HG03139 (cell line): ENCODE measurements at regions not wholly inside any gene's neighbourhood (a gene's known extent, or its start where the extent isn't known, plus 50 kb on each side); places are given as distances from the start of the nearest gene placed in this dataset.

Experiments
- ATAC-seq: cut with Tn5 transposase; IDR thresholded peaks from one replicate; pipeline ENCODE4 v1.9.1; 2021; ENCODE audit not compliant: unreplicated experiment

- ATAC-seq = no peak
Observed at GRCh38 chr17:79541056-79541850, 69.6 kb downstream of the RBFOX3 start.

GRCh38 chr17:79539944-79540705 lies 70.7 kb downstream of the RBFOX3 start:
- ATAC-seq = no peak

- no peak for ATAC-seq
Observed at GRCh38 chr17:79538291-79538690, 72.6 kb downstream of the RBFOX3 start.

GRCh38 chr17:79537686-79538085 lies 73.2 kb downstream of the RBFOX3 start:
- no peak for ATAC-seq

- no peak for ATAC-seq
Observed at GRCh38 chr17:79537061-79537460, 73.8 kb downstream of the RBFOX3 start.

- no peak for ATAC-seq
Observed at GRCh38 chr17:79536212-79536840, 74.5 kb downstream of the RBFOX3 start.

- no peak for ATAC-seq
Observed at GRCh38 chr17:79535728-79536025, 75.2 kb downstream of the RBFOX3 start.

- no peak for ATAC-seq
Observed at GRCh38 chr17:79534851-79535727, 75.8 kb downstream of the RBFOX3 start.

GRCh38 chr17:79534111-79534510 lies 76.7 kb downstream of the RBFOX3 start:
- ATAC-seq = no peak

GRCh38 chr17:79533116-79533515 lies 77.7 kb downstream of the RBFOX3 start:
- no peak for ATAC-seq

GRCh38 chr17:79532107-79532790 lies 78.6 kb downstream of the RBFOX3 start:
- ATAC-seq = no peak

- ATAC-seq = no peak
Observed at GRCh38 chr17:79531191-79532095, 79.4 kb downstream of the RBFOX3 start.

GRCh38 chr17:79530361-79531105 lies 80.3 kb downstream of the RBFOX3 start:
- ATAC-seq = no peak

- ATAC-seq = no peak
Observed at GRCh38 chr17:79529661-79530081, 81.2 kb downstream of the RBFOX3 start.

- no peak for ATAC-seq
Observed at GRCh38 chr17:79528592-79529125, 82.2 kb downstream of the RBFOX3 start.

GRCh38 chr17:79527306-79527705 lies 83.5 kb downstream of the RBFOX3 start:
- ATAC-seq = no peak

- ATAC-seq = no peak
Observed at GRCh38 chr17:79525793-79526677, 84.8 kb downstream of the RBFOX3 start.
